Spleen (tissue), 3 donors: ENCODE measurements at regions not wholly inside any gene's neighbourhood (a gene's known extent, or its start where the extent isn't known, plus 50 kb on each side); places are given as distances from the start of the nearest gene placed in this dataset.

ENCODE experiments used
- POLR2A ChIP-seq, 3 donors: fragments of 450-650 bp; IDR thresholded peaks; one replicate each; pipeline ENCODE4 v1.5.1; 2017; ENCODE audit warnings: antibody characterized with exemption in 3 of 3, mild to moderate bottlenecking in 1 of 3
- POLR2AphosphoS5 ChIP-seq, 3 donors: sonication (generic); formaldehyde crosslinking; IDR thresholded peaks; one replicate each; pipeline ENCODE4 v1.5.1; 2017; ENCODE audit warnings: antibody characterized with exemption in 3 of 3

- TF ChIP-seq POLR2A (IDR thresholded peaks at IDR 0.05) (no peak), POLR2AphosphoS5 (IDR thresholded peaks at IDR 0.05) (no peak)
Observed at GRCh38 chr2:128643221-128644065, 324.8 kb upstream of the HS6ST1 start.
